ENCODE measurements at regions not wholly inside any gene's neighbourhood (a gene's known extent, or its start where the extent isn't known, plus 50 kb on each side); places are given as distances from the start of the nearest gene placed in this dataset.
A peak's percentile ranks its signal among the peaks of the same experiment; 100 is the strongest.

DNA sequence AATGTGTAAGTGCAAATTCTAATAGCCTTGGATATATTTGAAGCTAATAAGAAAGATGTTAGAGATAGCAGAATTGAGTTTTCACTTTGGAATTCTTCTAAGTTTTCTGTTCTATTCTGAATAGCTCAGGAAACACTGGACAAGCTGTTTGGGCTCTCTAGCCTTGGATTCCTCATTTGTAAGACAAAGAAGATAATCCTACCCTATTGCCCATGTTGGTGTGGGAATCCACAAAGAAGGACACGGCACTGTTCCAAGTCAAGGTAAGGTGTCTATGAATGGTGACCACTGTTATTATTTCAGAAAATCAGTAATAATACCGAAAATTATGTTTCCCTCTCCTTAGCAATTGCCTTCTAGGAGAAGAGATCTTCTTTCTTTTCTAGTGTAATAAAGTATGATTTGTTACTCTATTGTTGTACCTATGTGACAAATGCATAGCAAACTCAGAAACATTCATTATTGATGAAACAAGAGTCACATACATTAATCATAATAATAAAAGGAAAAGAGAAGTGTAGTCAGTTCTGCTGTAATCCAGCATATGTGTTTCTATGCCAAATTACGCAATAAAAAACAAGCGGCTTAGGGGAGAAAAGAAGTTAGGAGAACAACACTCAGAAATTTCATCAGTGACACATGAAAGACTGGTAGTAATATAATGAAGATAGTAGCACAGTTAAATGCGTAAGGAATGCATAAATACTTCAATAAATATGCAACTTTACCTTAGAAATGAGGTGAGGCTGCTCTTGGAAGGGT is 1012.3 kb upstream of the PHF14 start:
- no peaks in the 10 kb centered on the region for H3K4me1 ChIP-seq (replicated peaks)
- H3K9me3 ChIP-seq (replicated peaks): no peaks in the 10 kb centered on the region
- H3K27ac ChIP-seq: no peak overlapping the region
- no peak overlapping the region for H3K4me3 ChIP-seq
- no peak for DNase-seq (ENCODE audit: low read depth in 1 of 2, low spot score in 2 of 2)
- no peaks in the 10 kb centered on the region for H3K36me3 ChIP-seq
- no peaks in the 10 kb centered on the region for H3K27me3 ChIP-seq (replicated peaks)

DNA sequence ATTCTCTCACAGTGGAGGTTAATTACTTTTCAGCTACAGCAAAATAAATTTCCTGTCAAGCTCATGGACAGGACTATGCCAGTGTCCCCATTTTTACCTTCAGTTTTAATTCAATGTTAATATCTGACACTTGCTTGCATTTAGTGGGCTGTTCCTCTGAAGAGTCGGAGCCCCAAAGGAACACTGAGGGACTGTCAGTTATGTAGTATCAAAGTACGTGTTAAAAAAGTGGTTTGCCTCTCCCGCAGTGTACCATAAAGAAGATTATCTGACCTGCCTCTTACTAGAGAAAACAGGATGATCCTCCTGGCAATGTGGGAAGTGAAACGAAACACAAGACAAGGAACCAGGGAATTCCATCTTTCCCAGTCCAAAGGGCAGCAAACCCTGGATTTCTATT is 1010.9 kb upstream of the PHF14 start:
- Histone ChIP-seq H3K27ac (no peak overlapping the region), H3K4me3 (no peak overlapping the region), H3K27me3 (replicated peaks) (no peaks in the 10 kb centered on the region), H3K4me1 (replicated peaks) (no peaks in the 10 kb centered on the region), H3K9me3 (replicated peaks) (no peaks in the 10 kb centered on the region), H3K36me3 (no peaks in the 10 kb centered on the region)
- DNase-seq (ENCODE audit: low read depth in 1 of 2, low spot score in 2 of 2): no peak

DNA sequence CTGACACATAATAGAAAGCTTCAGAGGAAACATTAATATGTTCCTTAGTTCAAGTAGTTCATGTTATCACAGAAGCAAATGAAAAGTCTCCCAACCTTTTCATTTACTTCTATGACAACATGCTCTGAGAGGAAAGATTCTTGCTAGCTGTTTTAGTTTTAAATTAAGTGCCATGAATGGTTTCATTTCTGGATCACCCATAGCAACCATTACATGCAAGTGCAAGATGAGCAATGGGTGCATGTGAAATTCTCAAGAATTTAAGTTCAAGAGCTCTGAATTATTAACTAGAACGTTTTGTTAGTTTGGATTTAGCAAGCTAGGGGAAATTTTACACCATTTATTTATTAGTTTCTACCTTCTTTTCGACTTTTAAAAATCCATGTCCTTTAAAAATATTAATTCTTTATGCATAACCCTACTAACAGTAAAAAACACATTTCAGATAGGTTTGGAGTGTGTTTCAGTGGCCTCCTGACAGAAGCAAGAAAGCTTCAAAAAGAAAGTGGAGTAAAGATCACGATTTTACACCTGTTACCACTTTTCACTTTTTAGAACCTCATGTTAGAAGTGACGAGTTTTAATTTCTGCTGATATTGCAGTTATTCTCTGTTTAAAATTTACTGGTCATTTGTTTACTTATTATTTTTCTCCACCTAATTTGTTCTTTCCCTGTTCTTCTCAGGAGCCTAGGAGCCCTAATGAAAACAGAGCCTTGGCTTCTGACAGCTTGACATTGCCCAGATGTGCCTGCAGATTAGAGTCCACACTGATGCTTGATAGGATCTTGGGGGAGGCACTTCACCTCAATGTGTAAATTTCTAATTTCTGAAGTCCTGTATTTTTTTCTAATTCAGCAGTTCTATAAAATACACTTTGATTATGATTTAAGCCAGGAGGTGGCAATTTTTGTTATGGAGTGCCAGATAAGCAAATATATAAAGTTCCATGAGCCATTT is 995.3 kb upstream of the PHF14 start:
- DNase-seq (ENCODE audit: low read depth in 1 of 2, low spot score in 2 of 2): no peak
- H3K36me3 ChIP-seq: no peaks in the 10 kb centered on the region
- no peaks in the 10 kb centered on the region for H3K27me3 ChIP-seq (replicated peaks)
- H3K4me3 ChIP-seq: no peak overlapping the region
- no peaks in the 10 kb centered on the region for H3K4me1 ChIP-seq (replicated peaks)
- no peak overlapping the region for H3K27ac ChIP-seq
- no peaks in the 10 kb centered on the region for H3K9me3 ChIP-seq (replicated peaks)

DNA sequence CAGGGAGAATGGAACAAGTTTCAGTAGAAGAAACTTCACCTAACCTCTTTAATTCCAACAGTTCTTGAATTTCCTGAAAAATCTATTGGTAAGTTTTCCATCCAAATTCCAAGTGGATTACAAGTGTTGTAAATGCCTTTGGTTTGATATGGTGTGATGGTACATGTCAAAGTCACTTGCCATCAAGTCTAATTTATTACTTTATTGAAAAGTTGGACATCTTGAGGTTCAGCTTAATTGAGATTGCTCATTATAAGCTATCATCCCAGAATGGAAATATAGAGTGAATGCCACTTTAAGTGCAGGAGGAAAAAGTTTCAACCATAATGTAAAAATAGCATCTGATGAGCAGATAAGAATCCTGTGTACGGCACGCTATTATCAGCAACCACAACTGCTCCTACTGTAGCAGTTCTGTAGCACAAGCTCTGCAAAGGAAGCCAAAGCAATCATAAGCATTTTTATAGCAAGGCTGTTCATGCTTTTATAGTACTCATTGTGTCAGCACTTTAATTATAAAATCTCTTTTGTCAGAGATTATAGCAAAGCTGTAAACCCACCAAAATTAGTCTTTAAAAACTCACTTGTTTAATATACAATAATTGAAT is 991.8 kb upstream of the PHF14 start:
- Histone ChIP-seq H3K27ac (no peak overlapping the region), H3K27me3 (replicated peaks) (no peaks in the 10 kb centered on the region), H3K4me1 (replicated peaks) (no peaks in the 10 kb centered on the region), H3K4me3 (no peak overlapping the region), H3K9me3 (replicated peaks) (no peaks in the 10 kb centered on the region), H3K36me3 (no peaks in the 10 kb centered on the region)
- no peak for DNase-seq (ENCODE audit: low read depth in 1 of 2, low spot score in 2 of 2)

DNA sequence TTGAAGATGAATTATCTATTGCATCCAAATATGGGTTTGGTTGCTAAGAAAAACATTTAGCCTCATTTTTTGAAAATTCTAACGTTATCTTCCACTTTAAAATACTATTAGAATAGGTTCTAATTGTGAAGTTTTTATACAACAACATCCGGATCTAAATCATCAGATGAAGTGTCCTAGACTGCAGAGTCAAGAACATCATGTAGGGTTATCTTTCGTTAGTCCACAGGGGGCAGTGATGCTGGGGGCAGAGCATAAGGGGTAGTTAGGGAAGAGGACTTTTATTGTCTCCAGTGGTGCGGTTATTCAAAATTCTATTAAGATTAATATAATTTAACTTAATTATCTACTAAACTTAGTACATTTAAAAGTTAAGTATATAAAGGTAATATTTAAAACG is 990.6 kb upstream of the PHF14 start:
- Histone ChIP-seq H3K4me3 (no peak overlapping the region), H3K27ac (no peak overlapping the region), H3K4me1 (replicated peaks) (no peaks in the 10 kb centered on the region), H3K27me3 (replicated peaks) (no peaks in the 10 kb centered on the region), H3K9me3 (replicated peaks) (no peaks in the 10 kb centered on the region), H3K36me3 (no peaks in the 10 kb centered on the region)
- DNase-seq (ENCODE audit: low read depth in 1 of 2, low spot score in 2 of 2): no peak

DNA sequence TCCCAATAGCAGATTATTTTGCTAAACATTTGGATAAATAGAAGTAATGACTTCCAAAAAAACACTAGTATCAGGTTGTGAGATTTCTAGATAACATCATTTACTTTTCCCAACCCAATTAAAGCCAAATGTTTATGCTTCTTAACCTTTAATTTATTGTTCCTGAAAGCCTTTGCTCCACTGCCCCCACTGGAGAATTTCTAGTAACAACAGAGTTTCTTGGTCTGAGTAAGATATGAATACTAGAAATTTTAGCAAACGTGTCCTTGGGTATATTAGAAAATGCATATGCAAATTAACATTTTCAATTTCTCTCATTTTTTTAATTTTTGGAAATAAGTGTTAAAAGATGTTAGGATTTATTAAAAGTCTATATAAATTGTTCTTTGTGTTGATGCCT is 958.0 kb upstream of the PHF14 start:
- no peaks in the 10 kb centered on the region for H3K36me3 ChIP-seq

DNA sequence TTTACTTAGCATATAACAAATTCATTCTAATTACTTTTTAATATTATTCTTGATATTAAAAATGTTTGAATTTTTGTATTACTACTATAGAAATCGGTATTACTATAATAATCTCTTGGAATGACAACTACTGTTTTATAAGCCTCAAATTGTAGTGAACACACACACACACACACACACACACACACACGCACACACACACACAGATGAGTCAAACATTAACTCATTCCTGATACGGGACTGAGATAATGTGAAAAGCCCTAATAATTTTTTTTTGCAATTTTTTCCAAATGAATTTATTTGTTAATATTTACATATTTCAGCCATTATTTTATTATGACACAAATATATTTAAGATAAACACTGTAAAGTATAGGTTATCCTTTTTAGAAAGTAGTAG is 951.2 kb upstream of the PHF14 start:
- Histone ChIP-seq H3K4me3 (no peak overlapping the region), H3K9me3 (replicated peaks) (no peaks in the 10 kb centered on the region; the same call in 1 of the 2 replicates), H3K27ac (no peak overlapping the region), H3K27me3 (replicated peaks) (no peaks in the 10 kb centered on the region), H3K4me1 (replicated peaks) (no peaks in the 10 kb centered on the region), H3K36me3 (no peaks in the 10 kb centered on the region)
- DNase-seq (ENCODE audit: low read depth in 1 of 2, low spot score in 2 of 2): no peak

More for the DNA sequence above, 958.0 kb upstream of the PHF14 start:
- no peaks in the 10 kb centered on the region; the same call in 1 of the 2 replicates for H3K9me3 ChIP-seq (replicated peaks)
- H3K27me3 ChIP-seq (replicated peaks): no peaks in the 10 kb centered on the region
- H3K4me3 ChIP-seq: no peak overlapping the region
- H3K27ac ChIP-seq: no peak overlapping the region
- H3K4me1 ChIP-seq (replicated peaks): no peaks in the 10 kb centered on the region
- DNase-seq (ENCODE audit: low read depth in 1 of 2, low spot score in 2 of 2): no peak

DNA sequence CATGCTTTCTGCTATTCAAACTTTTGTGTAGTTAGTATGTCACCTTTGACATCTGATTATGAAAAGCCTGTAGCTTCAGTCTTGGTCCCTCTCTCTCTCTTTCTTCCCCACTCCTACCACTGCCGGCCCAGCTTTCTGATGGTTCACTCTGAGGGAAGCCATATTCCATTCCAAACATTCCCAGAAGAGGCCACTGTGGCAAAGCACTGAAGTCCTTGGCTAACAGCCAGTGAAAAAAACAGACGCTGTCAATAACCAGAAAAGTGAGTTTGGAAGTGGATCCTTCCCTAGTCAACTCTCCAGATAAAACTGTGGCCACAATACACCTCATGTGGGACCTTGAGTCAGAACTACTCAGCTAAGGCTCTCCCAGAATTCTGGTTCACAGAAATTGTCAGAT is 950.7 kb upstream of the PHF14 start:
- Histone ChIP-seq H3K27ac (no peak overlapping the region), H3K36me3 (no peaks in the 10 kb centered on the region), H3K4me3 (no peak overlapping the region), H3K4me1 (replicated peaks) (no peaks in the 10 kb centered on the region), H3K9me3 (replicated peaks) (no peaks in the 10 kb centered on the region; the same call in 1 of the 2 replicates), H3K27me3 (replicated peaks) (no peaks in the 10 kb centered on the region)
- peak in 1 of 2 experiments; percentile 1 for DNase-seq (ENCODE audit: low read depth in 1 of 2, low spot score in 2 of 2)

DNA sequence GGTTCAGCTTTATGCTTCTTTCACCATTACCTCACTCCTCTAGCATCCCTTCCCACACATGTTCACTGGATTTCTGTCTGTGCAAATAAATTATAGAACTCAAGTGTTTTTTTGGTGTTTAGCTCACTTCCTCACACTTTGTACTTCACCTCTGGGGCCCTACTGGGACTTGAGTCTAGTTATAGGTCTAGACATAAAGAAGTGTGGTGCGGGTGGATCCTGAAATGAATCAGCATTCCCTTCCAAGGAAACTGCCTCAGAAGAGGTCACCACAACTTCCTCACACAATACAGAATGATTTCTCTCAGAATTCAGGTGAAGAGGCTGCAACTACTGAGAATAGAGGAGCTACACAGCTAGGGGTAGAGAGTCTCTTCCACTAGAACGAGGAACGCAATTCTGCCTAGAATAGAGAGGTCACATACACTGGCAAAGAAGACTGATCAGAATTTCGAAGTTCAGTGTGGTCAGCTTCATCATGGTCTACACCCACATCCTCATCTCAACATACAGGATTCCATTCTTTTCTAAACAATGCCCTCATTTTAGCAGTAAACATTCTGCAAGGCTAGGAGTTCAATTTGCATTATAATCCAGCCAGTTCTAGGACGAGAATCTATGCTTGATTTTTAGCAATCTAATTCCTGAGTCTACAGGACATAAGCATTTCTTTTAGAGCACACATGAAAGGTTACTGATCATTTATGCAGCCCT is 938.7 kb upstream of the PHF14 start:
- no peak overlapping the region for H3K27ac ChIP-seq
- no peaks in the 10 kb centered on the region for H3K36me3 ChIP-seq
- no peak overlapping the region for H3K4me3 ChIP-seq
- no peaks in the 10 kb centered on the region for H3K27me3 ChIP-seq (replicated peaks)
- DNase-seq (ENCODE audit: low read depth in 1 of 2, low spot score in 2 of 2): no peak
- H3K9me3 ChIP-seq (replicated peaks): no peaks in the 10 kb centered on the region
- H3K4me1 ChIP-seq (replicated peaks): no peaks in the 10 kb centered on the region

DNA sequence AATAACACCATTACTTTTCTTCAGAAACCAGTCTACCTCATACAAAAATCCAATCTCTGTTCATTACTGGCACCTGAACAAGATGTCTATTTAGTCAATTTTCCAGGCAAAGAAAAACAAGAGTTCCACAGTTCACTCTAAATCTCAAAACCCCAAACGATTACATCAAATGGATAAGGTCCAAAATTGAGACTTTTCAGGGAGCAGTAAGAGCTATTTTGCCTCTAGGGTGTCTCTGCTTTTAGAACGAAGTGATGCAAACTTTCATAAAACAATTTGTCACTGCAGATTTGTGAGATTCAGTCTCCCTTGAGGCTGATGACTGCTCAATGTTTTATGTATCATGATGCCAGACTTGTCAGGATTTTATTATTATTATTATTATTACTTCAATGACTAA is 937.0 kb upstream of the PHF14 start:
- Histone ChIP-seq H3K4me1 (replicated peaks) (no peaks in the 10 kb centered on the region), H3K27me3 (replicated peaks) (no peaks in the 10 kb centered on the region), H3K27ac (no peak overlapping the region), H3K9me3 (replicated peaks) (no peaks in the 10 kb centered on the region), H3K4me3 (no peak overlapping the region), H3K36me3 (no peaks in the 10 kb centered on the region)
- no peak for DNase-seq (ENCODE audit: low read depth in 1 of 2, low spot score in 2 of 2)

DNA sequence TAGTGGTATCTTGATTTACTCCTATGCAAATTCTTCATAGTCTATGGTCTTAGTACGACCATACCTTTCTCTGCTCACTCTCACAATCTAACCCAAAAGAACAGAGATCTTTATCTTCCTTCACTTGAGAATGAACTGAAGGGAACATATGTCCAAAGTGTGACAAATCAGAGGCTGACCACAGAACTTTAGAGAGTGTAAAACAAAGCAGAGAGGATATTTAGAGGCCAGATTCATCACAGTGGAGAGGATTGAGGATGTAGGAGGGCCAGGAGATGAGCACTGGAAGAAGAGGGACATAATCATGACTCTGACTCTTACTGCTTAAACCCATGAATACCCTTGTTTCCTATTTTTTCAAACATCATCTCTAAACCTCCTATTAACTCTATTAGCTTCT is 935.3 kb upstream of the PHF14 start:
- Histone ChIP-seq H3K27ac (no peak overlapping the region), H3K4me3 (no peak overlapping the region), H3K9me3 (replicated peaks) (no peaks in the 10 kb centered on the region), H3K36me3 (no peaks in the 10 kb centered on the region), H3K4me1 (replicated peaks) (no peaks in the 10 kb centered on the region), H3K27me3 (replicated peaks) (no peaks in the 10 kb centered on the region)
- DNase-seq (ENCODE audit: low read depth in 1 of 2, low spot score in 2 of 2): no peak

DNA sequence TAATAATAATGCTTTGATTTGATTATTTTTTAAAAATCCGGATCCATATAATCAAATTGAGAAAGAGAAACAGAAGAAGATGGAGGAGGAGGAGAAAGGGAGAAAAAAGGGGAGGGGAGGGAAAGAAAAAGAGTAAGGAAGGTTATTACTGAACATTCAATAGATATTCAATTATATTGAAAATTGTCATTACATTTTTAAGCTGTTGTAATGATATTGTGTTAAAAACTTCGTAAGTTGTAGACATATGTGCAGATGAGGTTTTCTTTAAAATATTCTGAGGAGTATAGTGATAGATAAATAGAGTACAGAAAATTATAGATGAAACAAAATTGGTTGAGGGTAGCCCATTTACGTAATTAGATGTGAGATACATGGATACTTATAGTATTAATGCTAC is 933.0 kb upstream of the PHF14 start:
- Histone ChIP-seq H3K27me3 (replicated peaks) (no peaks in the 10 kb centered on the region), H3K4me1 (replicated peaks) (no peaks in the 10 kb centered on the region), H3K9me3 (replicated peaks) (no peaks in the 10 kb centered on the region), H3K4me3 (no peak overlapping the region), H3K27ac (no peak overlapping the region), H3K36me3 (no peaks in the 10 kb centered on the region)
- no peak for DNase-seq (ENCODE audit: low read depth in 1 of 2, low spot score in 2 of 2)

DNA sequence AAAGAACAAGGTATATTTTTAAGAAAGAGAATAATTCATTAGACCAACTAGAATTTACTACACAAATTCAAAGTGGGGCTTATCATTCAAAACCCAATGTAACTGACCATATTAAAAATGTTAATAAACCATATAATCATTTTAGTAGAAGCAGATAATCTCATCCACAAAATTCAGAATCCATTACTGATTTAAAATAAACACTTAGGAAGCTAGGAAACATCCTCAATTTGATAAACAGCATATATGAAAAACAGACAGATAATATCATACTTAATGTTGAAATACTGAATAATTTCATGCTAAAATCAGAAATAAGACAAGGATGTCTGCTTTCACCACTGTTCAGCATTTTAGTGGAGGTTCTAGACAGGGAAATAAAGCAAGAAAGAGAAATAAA is 902.8 kb upstream of the PHF14 start:
- Histone ChIP-seq H3K27ac (no peak overlapping the region), H3K4me1 (replicated peaks) (no peaks in the 10 kb centered on the region), H3K4me3 (no peak overlapping the region), H3K27me3 (replicated peaks) (no peaks in the 10 kb centered on the region), H3K36me3 (no peaks in the 10 kb centered on the region), H3K9me3 (replicated peaks) (no peaks in the 10 kb centered on the region)
- no peak for DNase-seq (ENCODE audit: low read depth in 1 of 2, low spot score in 2 of 2)

Measured in SJSA1 (cell line).